NCI-H146 treated with DMSO at 0.1 percent for 48 hours (cell line): ENCODE measurements at regions not wholly inside any gene's neighbourhood (a gene's known extent, or its start where the extent isn't known, plus 50 kb on each side); places are given as distances from the start of the nearest gene placed in this dataset.
A peak's percentile ranks its signal among the peaks of the same experiment; 100 is the strongest.

Source experiments
- DNase-seq: peaks from one replicate; lab custom pipeline; 2025; ENCODE audit not compliant: unreplicated experiment; lab: John Stamatoyannopoulos, UW

DNA sequence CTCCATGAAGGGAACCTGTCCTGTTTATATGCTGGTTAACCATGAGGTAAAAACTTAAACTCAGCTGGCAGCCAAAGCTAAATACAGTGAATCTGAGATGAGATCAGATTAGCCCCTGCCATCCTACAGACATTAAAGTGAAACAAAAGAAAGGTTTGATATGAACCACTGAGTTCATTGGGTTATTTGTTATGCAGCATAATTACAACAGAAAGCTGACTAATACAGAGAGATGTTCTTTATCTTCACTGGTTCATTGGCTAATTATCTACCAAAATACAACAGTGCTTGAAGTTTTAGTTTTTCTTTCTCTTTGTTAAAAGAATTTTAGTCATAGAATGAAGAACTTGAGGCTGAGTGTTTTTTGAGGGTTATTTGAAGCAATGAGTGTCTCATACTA lies 307.6 kb upstream of the FERMT1 start:
- DNase-seq = no peak

DNA sequence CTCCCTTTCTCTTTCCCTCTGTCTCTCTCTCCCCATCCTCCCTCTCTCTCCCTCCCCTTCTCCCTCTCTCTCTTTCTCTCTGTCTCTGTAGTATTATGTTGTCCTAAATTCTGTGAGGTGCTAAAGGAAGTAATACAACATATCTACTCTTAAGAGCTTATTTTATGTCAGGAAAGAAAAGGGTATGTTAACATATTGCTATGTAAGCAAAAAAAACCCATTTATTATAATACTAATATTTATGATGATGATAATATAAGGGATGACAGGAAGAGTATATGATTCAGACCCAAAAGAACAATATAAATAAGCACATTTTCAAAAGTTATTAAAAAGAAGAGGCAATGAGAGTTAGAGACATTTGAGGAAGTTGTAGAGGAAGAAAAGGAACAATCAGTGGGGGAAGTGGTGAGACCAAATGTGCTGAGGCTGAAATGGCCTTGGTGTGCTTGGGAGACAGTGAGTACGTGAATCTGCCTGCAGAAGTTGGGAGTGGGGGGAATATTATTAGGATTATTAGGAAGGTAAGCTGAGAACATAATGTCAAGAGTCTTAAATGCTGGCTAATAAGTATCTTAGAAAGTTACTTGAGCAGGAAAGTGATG lies 303.6 kb upstream of the FERMT1 start:
- no peak for DNase-seq

DNA sequence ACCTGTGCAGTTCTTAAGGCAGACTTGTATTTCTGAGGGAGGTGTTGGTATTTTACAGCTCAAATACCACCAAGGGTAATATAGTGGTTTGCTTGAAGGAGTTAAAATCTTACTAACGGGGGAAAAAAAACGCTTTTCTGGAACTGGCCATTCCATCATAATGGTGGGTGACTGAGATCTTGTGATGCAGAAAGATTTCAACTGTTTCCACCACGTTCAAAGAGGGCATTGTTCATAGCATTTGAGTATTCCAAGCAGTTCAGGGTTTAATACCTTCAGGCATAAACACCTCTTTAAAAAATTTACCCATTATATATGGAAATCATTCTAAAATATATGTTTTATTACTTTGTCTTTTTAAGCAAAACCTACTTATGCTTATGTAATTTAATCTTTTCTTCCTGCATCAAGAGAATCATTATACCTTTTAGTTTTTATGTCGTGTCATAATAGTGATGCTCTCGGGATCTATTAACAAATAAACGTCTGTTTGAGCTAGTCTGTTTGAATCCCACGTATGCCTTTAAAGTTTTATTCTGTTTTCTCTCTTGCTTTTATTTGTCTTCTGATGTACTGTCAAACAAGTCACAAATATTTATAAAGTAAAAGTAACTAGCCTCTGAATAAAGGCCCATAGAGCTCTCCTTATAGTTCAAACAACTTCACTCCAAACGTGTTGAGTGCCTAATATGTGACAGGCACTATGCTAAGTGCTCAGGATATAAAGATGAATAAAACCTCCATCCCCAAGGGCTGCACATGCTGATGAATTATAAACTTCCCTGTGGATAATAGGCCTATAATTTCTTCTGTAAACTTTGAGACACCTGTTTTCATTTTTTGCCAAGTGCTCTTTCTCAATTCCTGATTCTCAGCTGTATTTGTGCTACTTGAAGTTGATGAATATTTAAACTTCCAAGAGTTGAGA lies 298.8 kb upstream of the FERMT1 start:
- DNase-seq = peak; percentile 40

DNA sequence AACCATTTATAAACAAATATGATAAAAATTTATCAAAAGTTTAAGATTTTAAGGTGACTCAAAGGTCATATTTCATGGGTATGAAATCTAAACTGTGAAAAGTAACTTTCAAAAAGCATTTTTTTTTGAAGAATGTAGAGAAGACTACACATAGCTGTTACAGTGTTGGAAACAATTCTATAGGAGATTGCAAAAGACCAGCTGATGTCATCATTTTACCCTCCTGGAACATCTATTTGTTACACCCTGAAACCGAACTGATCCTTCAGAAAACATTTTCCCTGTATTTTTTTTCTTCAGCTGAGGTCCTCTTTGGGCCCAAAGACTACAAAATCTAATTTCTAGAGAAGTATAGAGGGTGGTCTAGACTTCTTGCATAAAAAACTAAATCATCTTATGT lies 297.5 kb upstream of the FERMT1 start:
- DNase-seq = no peak

DNA sequence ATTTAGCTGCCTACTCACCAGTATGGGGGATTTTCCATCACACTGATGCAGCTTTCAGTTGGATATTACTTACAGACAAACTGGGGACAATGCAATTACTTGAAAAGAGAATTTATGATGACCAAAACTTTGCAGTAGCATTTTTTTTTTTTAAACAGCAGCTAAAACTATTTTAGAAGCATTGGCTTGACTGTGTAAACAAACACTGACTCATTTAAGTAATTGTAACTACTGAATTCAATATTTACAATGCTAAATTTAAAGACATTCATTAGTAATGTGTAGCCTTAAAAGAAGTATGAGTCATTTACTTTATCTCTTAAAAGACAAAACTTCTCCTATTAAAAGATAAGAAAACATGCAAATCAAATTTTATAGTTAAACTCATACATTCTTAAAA lies 295.9 kb upstream of the FERMT1 start:
- DNase-seq = no peak

DNA sequence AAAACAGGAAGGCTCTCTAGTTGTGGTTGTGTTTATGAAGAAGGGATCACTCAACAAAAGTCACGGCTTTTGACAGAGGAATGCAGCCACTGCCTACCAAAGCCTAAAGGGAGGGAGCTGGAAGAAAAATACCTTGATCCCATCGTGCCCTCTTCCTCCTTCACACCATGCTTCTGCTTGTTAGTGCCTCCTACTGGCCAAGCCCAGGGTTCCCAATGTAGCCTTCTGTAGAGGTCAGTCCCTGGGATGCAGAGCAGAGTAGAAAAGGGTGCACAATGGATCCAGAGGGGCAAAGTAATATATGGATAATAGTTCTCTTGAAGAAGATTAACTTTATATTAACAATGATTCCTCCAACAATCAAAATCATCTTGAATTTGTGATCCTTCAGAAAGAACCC lies 293.5 kb upstream of the FERMT1 start:
- DNase-seq = peak; percentile 59

DNA sequence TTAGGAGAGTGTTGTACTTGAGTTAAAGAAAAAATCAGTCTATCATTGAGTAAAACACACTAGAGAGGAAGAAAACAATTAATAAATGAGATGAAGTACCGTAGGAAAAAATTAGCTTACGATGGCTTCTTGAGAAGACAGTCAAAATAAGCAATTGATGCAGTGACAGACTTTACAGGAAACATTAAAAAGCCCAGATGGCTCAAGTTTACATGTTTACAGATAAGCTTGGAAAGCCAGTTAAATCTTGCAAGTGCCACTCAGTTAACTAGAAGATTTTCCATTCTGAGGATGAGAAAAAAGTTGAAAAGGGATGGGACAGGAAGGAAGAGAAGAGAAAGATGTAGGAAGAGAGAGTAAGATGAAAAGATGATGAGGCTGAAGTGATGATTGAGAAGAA lies 288.8 kb upstream of the FERMT1 start:
- DNase-seq = no peak

DNA sequence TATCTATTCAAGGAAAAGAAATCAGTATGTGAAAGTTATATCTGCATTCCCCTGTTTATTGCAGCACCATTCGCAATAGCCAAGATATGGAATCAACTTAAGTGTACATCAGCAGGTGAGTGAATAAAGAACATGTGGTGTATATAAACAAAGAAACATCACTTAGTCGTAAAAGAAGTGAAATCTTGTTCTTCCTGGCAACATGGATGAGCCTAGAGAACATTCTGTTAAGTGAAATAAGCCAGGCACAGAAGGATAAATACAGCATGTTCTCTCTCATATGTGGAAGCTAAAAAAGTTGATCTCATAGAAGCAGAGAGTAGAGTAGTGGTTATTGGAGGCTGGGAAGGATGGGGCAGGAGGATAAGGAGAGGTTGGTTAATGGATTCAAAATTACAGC lies 287.9 kb upstream of the FERMT1 start:
- no peak for DNase-seq

DNA sequence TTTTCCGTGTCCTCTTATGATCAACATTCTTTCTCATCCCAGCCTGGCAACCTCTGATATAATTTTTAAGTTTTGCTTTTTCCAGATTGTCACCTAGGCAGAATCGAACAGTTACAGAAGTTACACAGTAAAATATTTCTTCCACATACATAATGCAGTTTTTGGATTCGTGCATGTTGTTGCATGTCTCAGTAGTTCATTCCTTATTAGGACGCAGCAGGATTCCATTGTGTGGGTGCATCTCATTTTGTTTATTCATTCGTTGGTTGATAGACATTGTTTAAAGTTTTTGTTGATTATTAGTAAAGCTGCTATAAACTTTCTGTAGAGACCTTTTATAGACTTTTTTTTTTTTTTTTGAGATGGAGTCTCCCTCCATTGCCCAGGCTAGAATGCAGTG lies 284.3 kb upstream of the FERMT1 start:
- DNase-seq = no peak

DNA sequence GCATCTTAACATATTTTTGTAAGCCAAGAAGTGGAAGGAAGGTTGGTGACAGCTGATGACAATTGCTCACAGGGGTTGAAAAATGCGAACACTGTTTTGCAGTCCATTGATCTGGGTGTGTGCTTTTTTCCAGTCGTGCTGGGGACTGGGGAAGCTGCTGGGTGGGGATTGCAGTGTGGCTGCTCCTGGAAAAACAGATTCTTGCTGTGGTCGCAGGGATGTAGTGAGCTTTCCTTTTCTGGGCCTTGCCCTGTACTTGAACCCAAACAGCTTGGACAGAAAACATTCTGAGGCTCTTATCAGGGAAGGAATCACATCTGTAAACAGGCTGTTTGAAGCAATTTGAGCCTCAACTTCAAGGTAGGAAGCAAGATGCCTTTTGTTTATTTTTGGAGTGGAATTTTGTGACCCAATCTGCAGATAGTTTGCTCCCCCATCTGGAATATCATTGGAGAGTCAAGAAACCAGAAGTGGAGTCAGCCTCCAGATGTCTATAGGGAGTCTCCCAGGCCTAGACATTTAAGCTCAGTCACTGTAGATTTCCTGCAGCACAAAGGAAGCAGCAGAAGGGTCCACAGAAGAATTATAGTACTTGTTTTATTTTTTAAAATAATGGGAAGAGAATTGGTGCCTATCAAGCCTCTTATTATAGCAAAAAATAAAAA lies 279.2 kb upstream of the FERMT1 start:
- no peak for DNase-seq

DNA sequence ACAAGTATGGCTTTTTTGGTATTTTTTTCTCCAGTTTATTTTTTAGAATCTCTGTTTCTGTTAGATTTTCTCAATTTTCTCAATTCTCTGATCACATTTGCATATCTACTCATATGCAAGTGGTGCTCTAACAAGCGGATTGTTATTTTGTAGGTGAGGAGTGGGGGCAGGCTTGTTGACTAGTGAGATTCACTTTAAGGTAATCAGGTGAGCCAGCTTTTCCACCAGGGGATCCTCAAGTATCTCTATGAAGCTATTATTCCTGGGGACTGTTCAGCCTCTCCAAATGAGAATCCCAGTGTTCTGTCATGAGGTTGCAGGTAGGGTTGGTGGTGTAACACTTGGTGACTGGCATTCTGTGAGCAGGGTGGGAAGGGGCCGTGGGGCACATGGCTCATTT lies 274.3 kb upstream of the FERMT1 start:
- peak; percentile 22 for DNase-seq

DNA sequence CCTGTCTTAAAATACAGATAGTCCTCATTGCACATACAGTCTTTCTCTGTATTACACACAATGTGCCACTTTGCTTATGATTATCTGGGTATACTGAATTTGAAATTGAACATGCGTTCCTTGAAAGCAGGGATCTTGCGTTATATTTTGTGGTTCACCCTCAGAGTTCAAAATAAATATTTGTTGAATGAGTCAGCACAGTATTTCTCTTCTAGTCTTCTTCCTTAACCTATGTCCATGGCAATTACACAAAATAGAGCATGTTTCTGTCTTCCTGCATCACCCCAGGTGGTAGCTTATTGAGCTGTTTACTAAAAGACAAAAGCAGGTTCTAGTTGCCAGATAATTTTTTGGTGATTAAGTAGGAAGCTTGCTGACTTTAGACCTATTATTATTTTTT lies 272.9 kb upstream of the FERMT1 start:
- DNase-seq = peak; percentile 99

DNA sequence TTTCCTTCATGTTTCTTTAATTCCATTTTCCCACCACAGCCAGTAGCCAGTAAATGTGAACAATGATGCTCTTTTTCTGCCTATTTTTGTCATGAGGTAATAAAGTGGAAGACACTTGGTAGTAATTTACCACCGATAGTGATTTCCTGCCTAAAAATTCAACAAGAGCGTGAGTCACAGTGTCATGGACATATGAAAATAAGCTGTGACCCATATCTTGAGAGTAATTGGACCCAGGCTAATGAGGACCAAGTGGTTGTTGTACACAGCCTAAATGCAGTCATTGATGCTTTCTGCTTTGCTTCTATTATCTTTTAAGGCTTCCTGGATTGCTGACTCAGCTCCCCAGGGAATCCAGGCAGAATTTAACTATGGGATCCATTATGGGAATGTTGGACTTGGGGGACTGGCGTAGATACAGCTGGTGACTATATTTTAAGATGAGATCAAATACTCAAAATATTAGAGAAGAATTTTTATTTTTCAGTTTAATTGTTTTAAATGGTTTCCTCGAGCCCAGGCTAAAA lies 265.9 kb upstream of the FERMT1 start:
- DNase-seq = no peak

DNA sequence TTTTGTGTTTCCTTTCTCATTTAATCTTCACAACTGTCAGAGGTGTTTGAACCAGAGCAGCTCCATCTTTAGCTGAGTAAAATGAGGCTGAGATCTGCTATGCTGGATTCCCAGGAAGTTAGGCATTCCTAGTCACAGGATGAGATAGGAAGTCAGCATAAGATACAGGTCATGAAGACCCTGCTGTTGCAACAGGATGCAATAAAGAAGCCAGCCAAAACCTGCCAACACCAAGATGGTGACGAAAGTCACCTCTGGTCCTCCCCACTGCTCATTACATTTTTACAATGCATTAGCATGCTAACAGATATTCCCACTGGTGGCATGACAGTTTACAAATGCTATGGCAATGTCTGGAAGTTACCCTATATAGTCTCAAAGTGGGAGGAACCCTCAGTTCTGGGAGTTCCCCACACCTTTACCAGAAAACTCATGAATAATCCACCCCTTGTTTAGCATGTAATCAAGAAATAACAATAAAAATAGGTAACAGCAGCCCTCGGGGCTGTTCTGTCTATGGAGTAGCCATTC lies 262.2 kb upstream of the FERMT1 start:
- DNase-seq = no peak

DNA sequence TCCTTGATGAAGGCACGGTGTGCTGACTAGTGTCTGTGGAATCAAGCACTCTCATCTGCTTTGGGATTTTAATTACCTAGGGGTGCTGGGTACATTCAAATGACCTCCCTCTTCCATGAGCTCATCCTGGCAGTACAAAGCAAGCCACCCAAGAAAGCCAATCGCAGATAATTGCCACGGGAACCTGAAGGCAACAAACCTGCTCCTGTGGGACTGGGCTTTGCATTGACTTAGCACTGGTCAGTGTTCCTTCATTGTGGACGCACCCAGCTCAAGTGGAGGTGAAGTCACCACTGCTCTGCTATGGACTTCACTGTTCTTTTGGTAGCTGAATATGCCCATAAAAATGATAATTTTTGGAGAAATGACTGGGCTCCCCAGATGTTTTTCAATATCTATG lies 261.6 kb upstream of the FERMT1 start:
- DNase-seq = peak; percentile 17

DNA sequence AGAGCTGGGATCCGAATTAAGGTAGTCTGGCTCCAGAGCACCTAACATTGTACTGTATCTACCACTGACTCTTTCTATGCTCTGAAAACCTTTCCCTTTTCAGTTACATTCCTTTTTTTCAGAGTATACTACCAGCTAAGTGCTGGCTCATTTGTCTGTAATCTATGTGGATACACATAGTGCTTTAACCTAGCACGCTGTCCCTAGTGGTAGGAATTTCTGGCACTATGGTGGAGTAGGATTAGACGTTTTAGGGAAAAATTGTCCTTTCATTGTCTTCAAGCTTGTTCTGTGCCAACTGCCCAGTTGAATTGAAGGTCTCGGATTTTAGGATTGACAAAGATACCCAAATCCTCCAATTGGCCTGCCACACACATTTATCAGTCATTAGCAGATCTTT lies 259.1 kb upstream of the FERMT1 start:
- DNase-seq = no peak

DNA sequence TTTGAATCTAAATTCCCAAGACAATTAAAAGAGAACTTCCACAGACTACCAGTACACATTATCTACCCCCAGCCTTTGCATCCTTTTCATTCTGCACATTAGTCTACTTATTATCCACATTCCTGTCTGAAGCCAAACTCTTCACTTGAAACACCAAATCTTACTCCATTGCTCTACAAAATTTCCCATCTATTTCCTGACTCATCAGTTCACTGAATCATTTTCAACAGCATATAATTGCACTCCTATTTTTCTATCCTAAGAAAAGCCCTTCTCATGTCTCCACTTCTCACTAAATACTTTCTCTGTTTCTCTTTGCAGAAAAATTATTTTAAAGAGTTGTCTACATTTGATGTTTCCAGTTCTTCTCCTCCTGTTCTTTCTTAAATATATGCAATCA lies 239.4 kb upstream of the FERMT1 start:
- DNase-seq = no peak

DNA sequence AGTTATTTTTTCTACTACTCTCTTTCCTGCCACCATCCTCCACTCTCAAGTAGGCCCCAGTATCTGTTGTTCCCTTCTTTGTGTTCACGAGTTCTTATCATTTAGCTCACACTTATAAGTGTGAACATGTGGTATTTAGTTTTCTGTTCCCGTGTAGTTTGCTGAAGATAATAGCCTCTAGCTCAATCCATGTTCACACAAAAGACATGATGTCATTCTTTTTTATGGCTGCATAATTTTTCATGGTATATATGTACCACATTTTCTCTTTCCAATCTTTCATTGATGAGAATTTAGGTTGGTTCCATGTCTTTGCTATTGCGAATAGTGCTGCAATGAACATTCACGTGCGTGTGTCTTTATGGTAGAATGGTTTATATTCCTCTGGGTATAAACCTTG lies 237.9 kb upstream of the FERMT1 start:
- DNase-seq = no peak

DNA sequence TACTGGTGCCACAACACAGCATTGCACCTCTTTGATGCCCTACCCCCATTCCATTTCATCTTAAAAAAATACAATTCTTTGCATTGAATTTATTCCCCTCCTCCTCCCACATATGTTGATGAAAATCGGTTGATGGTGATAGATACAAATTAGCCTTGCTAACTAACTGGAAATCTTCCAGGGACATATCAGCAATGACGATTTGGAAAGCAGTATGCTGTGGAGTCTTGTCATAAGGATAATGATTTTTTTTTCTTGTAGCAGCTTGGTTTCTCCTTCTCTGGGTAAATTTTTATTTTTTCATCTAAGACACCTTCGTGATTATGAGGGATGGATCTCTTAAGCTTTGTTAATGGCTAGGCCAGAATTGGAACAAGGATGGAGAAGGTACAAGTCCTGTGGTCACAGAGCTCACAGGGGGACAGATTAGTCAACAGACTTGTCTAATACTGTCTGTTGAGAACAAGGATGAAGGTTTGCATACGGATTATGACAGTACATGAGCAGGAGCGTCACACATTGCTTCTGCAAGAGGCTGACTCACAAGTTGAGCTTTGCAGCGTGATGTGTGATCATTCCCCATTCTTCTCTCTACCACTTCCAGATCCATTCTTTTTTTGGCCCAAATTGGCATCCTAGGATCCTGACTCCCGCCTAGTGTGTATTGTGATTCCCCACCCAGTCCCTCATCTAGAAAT lies 233.1 kb upstream of the FERMT1 start:
- no peak for DNase-seq

DNA sequence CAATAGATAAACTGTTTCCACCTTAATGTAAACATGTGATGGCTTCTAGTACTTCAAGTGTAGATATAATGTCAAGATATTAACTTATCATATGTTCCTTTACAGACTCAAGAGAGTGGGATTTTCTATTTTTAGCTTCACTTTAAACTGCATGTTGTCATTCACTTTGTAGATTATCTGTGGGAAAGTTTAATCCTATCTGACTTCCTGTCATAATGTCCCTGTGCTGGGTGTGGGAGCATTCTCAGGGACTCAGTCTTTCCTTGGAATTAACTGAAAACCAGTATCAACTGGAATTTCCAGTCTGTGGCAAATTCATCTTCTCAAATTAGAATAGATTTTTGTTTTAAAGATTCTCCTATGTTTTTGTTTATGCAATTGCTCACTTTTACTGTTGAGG lies 226.1 kb upstream of the FERMT1 start:
- no peak for DNase-seq

DNA sequence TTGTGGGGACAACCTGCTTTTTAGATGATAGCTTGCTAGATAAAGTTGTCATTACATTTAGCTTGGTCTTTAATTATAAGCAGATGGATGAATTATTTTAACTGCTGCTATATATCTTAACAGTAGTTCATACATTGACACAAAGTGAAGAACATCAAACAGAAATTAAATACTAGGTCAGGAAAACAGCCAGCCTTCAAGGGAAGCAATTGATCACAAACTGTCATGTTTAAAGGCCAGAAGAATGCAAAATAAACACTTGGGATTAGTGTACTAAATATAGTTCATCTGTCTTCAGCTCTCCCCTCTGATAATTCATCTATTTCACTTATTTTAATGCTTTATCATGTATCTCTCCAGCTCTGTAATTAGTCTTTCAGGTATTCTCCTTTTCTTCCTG lies 225.1 kb upstream of the FERMT1 start:
- DNase-seq = peak; percentile 55
